SK-N-SH (cell line): ENCODE measurements at regions not wholly inside any gene's neighbourhood (a gene's known extent, or its start where the extent isn't known, plus 50 kb on each side); places are given as distances from the start of the nearest gene placed in this dataset.

ENCODE experiments used
- CTCF ChIA-PET: fragments of 300-600, 350-600 bp; formaldehyde crosslinking; extraction: SDS; loops from one replicate; lab custom pipeline; 2021; lab: Yijun Ruan, JAX
- POLR2A ChIA-PET: fragments of 350-600 bp; sonication (Branson Sonifier 250); formaldehyde crosslinking; extraction: SDS; loops from one replicate; lab custom pipeline; 2020; ENCODE audit warnings: antibody characterized with exemption, inconsistent platforms; lab: Yijun Ruan, JAX
- DNase-seq: peaks from one replicate; pipeline ENCODE4 v3.0.0; 2012
- H2AFZ ChIP-seq: fragments of 200-600 bp; sonication (generic); 2 replicates; pipeline ENCODE4 v1.8.1; 2016; ENCODE audit warnings: antibody characterized with exemption, mild to moderate bottlenecking, low read depth
- H3F3A ChIP-seq: fragments of 200-600 bp; sonication (generic); replicated peaks from 2 replicates; pipeline ENCODE3; 2016; ENCODE audit warnings: antibody characterized with exemption, mild to moderate bottlenecking; ENCODE audit not compliant: insufficient read depth
- H3K27ac ChIP-seq, 2 experiments: fragments of 200-500 bp in 1 of 2; fragments of 200-600 bp in 1 of 2; sonication (Bioruptor generic) in 1 of 2; sonication (generic), shearing (Covaris generic) in 1 of 2; 2 replicates each; pipeline versions ENCODE4 v1.5.1 to v1.6.1; 2014 to 2016; ENCODE audit warnings: low read depth in 2 of 2, inconsistent platforms in 1 of 2, low read length in 1 of 2, mild to moderate bottlenecking in 1 of 2, mixed read lengths in 1 of 2
- H3K27me3 ChIP-seq: fragments of 200-600 bp; sonication (generic), shearing (Covaris generic); 2 replicates; pipeline ENCODE4 v1.6.1; 2016; ENCODE audit warnings: mixed run types; ENCODE audit not compliant: insufficient read depth
- H3K36me3 ChIP-seq, 2 experiments: fragments of 200-500 bp in 1 of 2; fragments of 200-600 bp in 1 of 2; sonication (Bioruptor generic) in 1 of 2; sonication (generic) in 1 of 2; replicated peaks in 1 of 2; 2 replicates each; pipeline versions ENCODE3 to v1.5.1; 2014 to 2016; ENCODE audit warnings: low read length in 1 of 2, mild to moderate bottlenecking in 1 of 2; ENCODE audit not compliant: insufficient read depth in 2 of 2, control insufficient read depth in 1 of 2
- H3K4me1 ChIP-seq, 2 experiments: fragments of 200-500 bp in 1 of 2; fragments of 200-600 bp in 1 of 2; sonication (Bioruptor generic) in 1 of 2; sonication (generic), shearing (Covaris generic) in 1 of 2; 2 replicates each; pipeline versions ENCODE4 v1.5.1 to v1.6.1; 2014 to 2016; ENCODE audit warnings: low read depth in 1 of 2, low read length in 1 of 2, mixed run types in 1 of 2; ENCODE audit not compliant: insufficient read depth in 2 of 2, control insufficient read depth in 1 of 2
- H3K4me2 ChIP-seq: fragments of 200-600 bp; sonication (generic), shearing (Covaris generic); 2 replicates; pipeline ENCODE4 v1.6.1; 2017; ENCODE audit warnings: mixed run types
- H3K4me3 ChIP-seq, 2 experiments: fragments of 200-500 bp in 1 of 2; fragments of 200-600 bp in 1 of 2; sonication (Bioruptor generic) in 1 of 2; sonication (generic), shearing (Covaris generic) in 1 of 2; 2 replicates each; pipeline versions ENCODE4 v1.5.1 to v1.8.1; 2014 to 2016; ENCODE audit warnings: low read depth in 2 of 2, inconsistent platforms in 1 of 2, low read length in 1 of 2, mild to moderate bottlenecking in 1 of 2, mixed read lengths in 1 of 2, moderate library complexity in 1 of 2
- H3K79me2 ChIP-seq: fragments of 200-600 bp; sonication (generic); 2 replicates; pipeline ENCODE4 v1.8.1; 2017; ENCODE audit warnings: mild to moderate bottlenecking; ENCODE audit not compliant: insufficient read depth
- H3K9ac ChIP-seq: fragments of 200-600 bp; sonication (generic); 2 replicates; pipeline ENCODE4 v1.6.1; 2017; ENCODE audit warnings: mixed run types
- H3K9me2 ChIP-seq: fragments of 200-600 bp; sonication (generic); 2 replicates; pipeline ENCODE4 v1.6.1; 2017; ENCODE audit warnings: mixed run types
- H3K9me3 ChIP-seq: fragments of 200-600 bp; sonication (generic); 2 replicates; pipeline ENCODE4 v1.6.1; 2017; ENCODE audit warnings: mixed run types, mild to moderate bottlenecking, moderate library complexity
- H4K20me1 ChIP-seq: fragments of 200-600 bp; sonication (generic); 2 replicates; pipeline ENCODE4 v1.6.1; 2017; ENCODE audit warnings: mild to moderate bottlenecking, mixed run types; ENCODE audit not compliant: insufficient read depth
- CHD2 ChIP-seq: fragments of 150-350 bp; IDR thresholded peaks from 2 replicates; pipeline ENCODE4 v1.6.1; 2018; ENCODE audit warnings: low read length; ENCODE audit not compliant: partially characterized antibody
- EP300 ChIP-seq, 2 experiments: IDR thresholded peaks; 2 replicates each; pipeline versions ENCODE4 v1.4.0 to v1.6.1; 2012; ENCODE audit warnings: borderline replicate concordance in 1 of 2, low read depth in 1 of 2, low read length in 1 of 2
- FOSL2 ChIP-seq: IDR thresholded peaks from 2 replicates; pipeline ENCODE4 v1.4.0; 2012; ENCODE audit warnings: low read depth, mild to moderate bottlenecking, moderate library complexity, borderline replicate concordance
- FOXM1 ChIP-seq: IDR thresholded peaks from 2 replicates; pipeline ENCODE4 v1.4.0; 2012; ENCODE audit warnings: low read depth, mild to moderate bottlenecking
- GABPA ChIP-seq: IDR thresholded peaks from 2 replicates; pipeline ENCODE4 v1.4.0; 2012; ENCODE audit warnings: low read depth, mild to moderate bottlenecking
- MEF2A ChIP-seq: IDR thresholded peaks from 2 replicates; pipeline ENCODE4 v1.4.0; 2012; ENCODE audit warnings: low read depth, borderline replicate concordance
- MXI1 ChIP-seq: IDR thresholded peaks from 2 replicates; pipeline ENCODE4 v1.6.1; 2012; ENCODE audit warnings: mild to moderate bottlenecking, low read depth, low read length, improper control_type of control experiment
- RAD21 ChIP-seq: IDR thresholded peaks from 2 replicates; pipeline ENCODE4 v1.6.1; 2012; ENCODE audit warnings: mild to moderate bottlenecking, low read length
- RCOR1 ChIP-seq: fragments of 150-350 bp; IDR thresholded peaks from 2 replicates; pipeline ENCODE4 v1.6.1; 2017; ENCODE audit warnings: antibody characterized with exemption, low read length
- RFX5 ChIP-seq: IDR thresholded peaks from 2 replicates; pipeline ENCODE4 v1.6.1; 2012; ENCODE audit warnings: mild to moderate bottlenecking, improper control_type of control experiment, low read length
- SIN3A ChIP-seq: IDR thresholded peaks from 2 replicates; pipeline ENCODE4 v1.6.1; 2012; ENCODE audit warnings: low read depth, mild to moderate bottlenecking, low read length, moderate library complexity, borderline replicate concordance
- SMC3 ChIP-seq: IDR thresholded peaks from 2 replicates; pipeline ENCODE4 v1.6.1; 2012; ENCODE audit warnings: low read depth, low read length, improper control_type of control experiment
- TAF1 ChIP-seq: IDR thresholded peaks from 2 replicates; pipeline ENCODE4 v1.6.1; 2012; ENCODE audit warnings: low read depth, mild to moderate bottlenecking, low read length, moderate library complexity, borderline replicate concordance
- TCF12 ChIP-seq: IDR thresholded peaks from 2 replicates; pipeline ENCODE4 v1.4.0; 2012
- WGBS: methylation state at CpG from one replicate; pipeline ENCODE4 v1.1.6; 2017; ENCODE audit warnings: low lambda C conversion rate; 5-methylcytosine and 5-hydroxymethylcytosine counted together
- TF ChIP-seq, protein P1 (sequence below): IDR thresholded peaks from 2 replicates; pipeline ENCODE4 v1.6.1; 2012; ENCODE audit warnings: mild to moderate bottlenecking, low read depth, low read length, moderate library complexity
- TF ChIP-seq, protein P2 (sequence below): IDR thresholded peaks from 2 replicates; pipeline ENCODE4 v1.4.0; 2012; ENCODE audit warnings: low read depth, borderline replicate concordance
- TF ChIP-seq, protein P3 (sequence below): fragments of 150-350 bp; IDR thresholded peaks from 2 replicates; pipeline ENCODE4 v1.6.1; 2016; ENCODE audit warnings: mild to moderate bottlenecking, low read depth, low read length
- TF ChIP-seq, protein P4 (sequence below): fragments of 200-600 bp; sonication (generic); IDR thresholded peaks from 2 replicates; pipeline ENCODE4 v1.6.1; 2017; ENCODE audit warnings: antibody characterized with exemption, mild to moderate bottlenecking, moderate library complexity

- no peaks in the 10 kb centered on the region; the same call in 1 of the 2 replicates for H3K9me2 ChIP-seq
- 3% methylated on average over 3 of the region's 3 CpGs for whole genome bisulfite sequencing
- H3K4me2 ChIP-seq: no peak overlapping the region
- no peaks in the 10 kb centered on the region; the same call in 1 of the 2 replicates for H3K27me3 ChIP-seq
- H3K27ac ChIP-seq: no peak overlapping the region
- POLR2A ChIA-PET: no interaction called here
- H3K4me1 ChIP-seq: no peaks in the 10 kb centered on the region
- H3K9me3 ChIP-seq: no peaks in the 10 kb centered on the region
- H3K36me3 ChIP-seq: no peaks in the 10 kb centered on the region
- CTCF ChIA-PET: interaction anchor here (1.3 kb wide), 1 partner anchor 34 kb away, joined by 4 read pairs; no protein-coding TSS in a partner anchor
- TF ChIP-seq, protein P1, sequence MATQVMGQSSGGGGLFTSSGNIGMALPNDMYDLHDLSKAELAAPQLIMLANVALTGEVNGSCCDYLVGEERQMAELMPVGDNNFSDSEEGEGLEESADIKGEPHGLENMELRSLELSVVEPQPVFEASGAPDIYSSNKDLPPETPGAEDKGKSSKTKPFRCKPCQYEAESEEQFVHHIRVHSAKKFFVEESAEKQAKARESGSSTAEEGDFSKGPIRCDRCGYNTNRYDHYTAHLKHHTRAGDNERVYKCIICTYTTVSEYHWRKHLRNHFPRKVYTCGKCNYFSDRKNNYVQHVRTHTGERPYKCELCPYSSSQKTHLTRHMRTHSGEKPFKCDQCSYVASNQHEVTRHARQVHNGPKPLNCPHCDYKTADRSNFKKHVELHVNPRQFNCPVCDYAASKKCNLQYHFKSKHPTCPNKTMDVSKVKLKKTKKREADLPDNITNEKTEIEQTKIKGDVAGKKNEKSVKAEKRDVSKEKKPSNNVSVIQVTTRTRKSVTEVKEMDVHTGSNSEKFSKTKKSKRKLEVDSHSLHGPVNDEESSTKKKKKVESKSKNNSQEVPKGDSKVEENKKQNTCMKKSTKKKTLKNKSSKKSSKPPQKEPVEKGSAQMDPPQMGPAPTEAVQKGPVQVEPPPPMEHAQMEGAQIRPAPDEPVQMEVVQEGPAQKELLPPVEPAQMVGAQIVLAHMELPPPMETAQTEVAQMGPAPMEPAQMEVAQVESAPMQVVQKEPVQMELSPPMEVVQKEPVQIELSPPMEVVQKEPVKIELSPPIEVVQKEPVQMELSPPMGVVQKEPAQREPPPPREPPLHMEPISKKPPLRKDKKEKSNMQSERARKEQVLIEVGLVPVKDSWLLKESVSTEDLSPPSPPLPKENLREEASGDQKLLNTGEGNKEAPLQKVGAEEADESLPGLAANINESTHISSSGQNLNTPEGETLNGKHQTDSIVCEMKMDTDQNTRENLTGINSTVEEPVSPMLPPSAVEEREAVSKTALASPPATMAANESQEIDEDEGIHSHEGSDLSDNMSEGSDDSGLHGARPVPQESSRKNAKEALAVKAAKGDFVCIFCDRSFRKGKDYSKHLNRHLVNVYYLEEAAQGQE: no peak
- TF ChIP-seq RFX5 (no peak), EP300 (IDR thresholded peaks at IDR 0.05; ENCODE audit: borderline replicate concordance in 1 of 2, low read depth in 1 of 2, low read length in 1 of 2) (no peak), RAD21 (no peak), SIN3A (no peak), SMC3 (no peak), CHD2 (no peak), FOSL2 (no peak), RCOR1 (no peak), MEF2A (no peak), TCF12 (no peak), TAF1 (no peak), GABPA (no peak), FOXM1 (no peak), MXI1 (no peak)
- TF ChIP-seq, protein P2, sequence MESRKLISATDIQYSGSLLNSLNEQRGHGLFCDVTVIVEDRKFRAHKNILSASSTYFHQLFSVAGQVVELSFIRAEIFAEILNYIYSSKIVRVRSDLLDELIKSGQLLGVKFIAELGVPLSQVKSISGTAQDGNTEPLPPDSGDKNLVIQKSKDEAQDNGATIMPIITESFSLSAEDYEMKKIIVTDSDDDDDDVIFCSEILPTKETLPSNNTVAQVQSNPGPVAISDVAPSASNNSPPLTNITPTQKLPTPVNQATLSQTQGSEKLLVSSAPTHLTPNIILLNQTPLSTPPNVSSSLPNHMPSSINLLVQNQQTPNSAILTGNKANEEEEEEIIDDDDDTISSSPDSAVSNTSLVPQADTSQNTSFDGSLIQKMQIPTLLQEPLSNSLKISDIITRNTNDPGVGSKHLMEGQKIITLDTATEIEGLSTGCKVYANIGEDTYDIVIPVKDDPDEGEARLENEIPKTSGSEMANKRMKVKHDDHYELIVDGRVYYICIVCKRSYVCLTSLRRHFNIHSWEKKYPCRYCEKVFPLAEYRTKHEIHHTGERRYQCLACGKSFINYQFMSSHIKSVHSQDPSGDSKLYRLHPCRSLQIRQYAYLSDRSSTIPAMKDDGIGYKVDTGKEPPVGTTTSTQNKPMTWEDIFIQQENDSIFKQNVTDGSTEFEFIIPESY: no peak
- TF ChIP-seq, protein P3, sequence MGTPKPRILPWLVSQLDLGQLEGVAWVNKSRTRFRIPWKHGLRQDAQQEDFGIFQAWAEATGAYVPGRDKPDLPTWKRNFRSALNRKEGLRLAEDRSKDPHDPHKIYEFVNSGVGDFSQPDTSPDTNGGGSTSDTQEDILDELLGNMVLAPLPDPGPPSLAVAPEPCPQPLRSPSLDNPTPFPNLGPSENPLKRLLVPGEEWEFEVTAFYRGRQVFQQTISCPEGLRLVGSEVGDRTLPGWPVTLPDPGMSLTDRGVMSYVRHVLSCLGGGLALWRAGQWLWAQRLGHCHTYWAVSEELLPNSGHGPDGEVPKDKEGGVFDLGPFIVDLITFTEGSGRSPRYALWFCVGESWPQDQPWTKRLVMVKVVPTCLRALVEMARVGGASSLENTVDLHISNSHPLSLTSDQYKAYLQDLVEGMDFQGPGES: no peak
- TF ChIP-seq, protein P4, sequence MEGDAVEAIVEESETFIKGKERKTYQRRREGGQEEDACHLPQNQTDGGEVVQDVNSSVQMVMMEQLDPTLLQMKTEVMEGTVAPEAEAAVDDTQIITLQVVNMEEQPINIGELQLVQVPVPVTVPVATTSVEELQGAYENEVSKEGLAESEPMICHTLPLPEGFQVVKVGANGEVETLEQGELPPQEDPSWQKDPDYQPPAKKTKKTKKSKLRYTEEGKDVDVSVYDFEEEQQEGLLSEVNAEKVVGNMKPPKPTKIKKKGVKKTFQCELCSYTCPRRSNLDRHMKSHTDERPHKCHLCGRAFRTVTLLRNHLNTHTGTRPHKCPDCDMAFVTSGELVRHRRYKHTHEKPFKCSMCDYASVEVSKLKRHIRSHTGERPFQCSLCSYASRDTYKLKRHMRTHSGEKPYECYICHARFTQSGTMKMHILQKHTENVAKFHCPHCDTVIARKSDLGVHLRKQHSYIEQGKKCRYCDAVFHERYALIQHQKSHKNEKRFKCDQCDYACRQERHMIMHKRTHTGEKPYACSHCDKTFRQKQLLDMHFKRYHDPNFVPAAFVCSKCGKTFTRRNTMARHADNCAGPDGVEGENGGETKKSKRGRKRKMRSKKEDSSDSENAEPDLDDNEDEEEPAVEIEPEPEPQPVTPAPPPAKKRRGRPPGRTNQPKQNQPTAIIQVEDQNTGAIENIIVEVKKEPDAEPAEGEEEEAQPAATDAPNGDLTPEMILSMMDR: no peak
- no peak overlapping the region for H2AFZ ChIP-seq
- H4K20me1 ChIP-seq: no peaks in the 10 kb centered on the region
- no peak overlapping the region for H3K4me3 ChIP-seq
- H3K79me2 ChIP-seq: no peaks in the 10 kb centered on the region
- H3K9ac ChIP-seq: no peak overlapping the region
- DNase-seq: no peak
- H3F3A ChIP-seq: no peaks in the 10 kb centered on the region
These were observed 130.6 kb upstream of the PITX2 start for GRCh38 chr4:110753466-110753865.
